Activated CD8-positive, alpha-beta T cell treated with anti-CD3 and anti-CD28 coated beads, Interleukin-2, amount 10 ng/mL, durations not matched to agents 7 days and 5 days (primary cell): ENCODE measurements at regions not wholly inside any gene's neighbourhood (a gene's known extent, or its start where the extent isn't known, plus 50 kb on each side); places are given as distances from the start of the nearest gene placed in this dataset.
"Not testable (repeated sequence)": the region's sequence is repeated elsewhere in the genome, so short reads cannot be mapped to it uniquely, and the experiment has no call there.

Experiments
- ATAC-seq: fragments of 150-1000 bp; cut with Tn5 transposase; one replicate; pipeline ENCODE4 v1.10.0; 2021; ENCODE audit warnings: moderate library complexity
- CTCF ChIA-PET: fragments of 350-600 bp; sonication (Branson Sonifier 250); formaldehyde crosslinking; loops from one replicate; lab custom pipeline; 2021; ENCODE audit warnings: antibody characterized with exemption; lab: Charles Lee
- POLR2A ChIA-PET: fragments of 350-600 bp; sonication (Branson Sonifier 250); formaldehyde crosslinking; loops from one replicate; lab custom pipeline; 2021; ENCODE audit warnings: antibody characterized with exemption; lab: Charles Lee
- DNase-seq: peaks from one replicate; pipeline ENCODE4 v3.0.0-alpha.2; 2020
- H3K27ac Mint-ChIP-seq: one replicate; pipeline ENCODE4 v1.8.0; 2021; ENCODE audit warnings: mild to moderate bottlenecking, mixed read lengths
- H3K27me3 Mint-ChIP-seq: one replicate; pipeline ENCODE4 v1.8.0; 2021; ENCODE audit warnings: low read depth, mixed read lengths
- H3K36me3 Mint-ChIP-seq: one replicate; pipeline ENCODE4 v1.8.0; 2021; ENCODE audit warnings: low read depth, mixed read lengths
- H3K4me1 Mint-ChIP-seq: one replicate; pipeline ENCODE4 v1.8.0; 2021; ENCODE audit warnings: low read depth, mixed read lengths
- H3K4me3 Mint-ChIP-seq: one replicate; pipeline ENCODE4 v1.8.0; 2021; ENCODE audit warnings: mild to moderate bottlenecking, mixed read lengths
- H3K9me3 Mint-ChIP-seq: one replicate; pipeline ENCODE4 v1.8.0; 2022; ENCODE audit warnings: mixed read lengths; ENCODE audit not compliant: insufficient read depth

DNA sequence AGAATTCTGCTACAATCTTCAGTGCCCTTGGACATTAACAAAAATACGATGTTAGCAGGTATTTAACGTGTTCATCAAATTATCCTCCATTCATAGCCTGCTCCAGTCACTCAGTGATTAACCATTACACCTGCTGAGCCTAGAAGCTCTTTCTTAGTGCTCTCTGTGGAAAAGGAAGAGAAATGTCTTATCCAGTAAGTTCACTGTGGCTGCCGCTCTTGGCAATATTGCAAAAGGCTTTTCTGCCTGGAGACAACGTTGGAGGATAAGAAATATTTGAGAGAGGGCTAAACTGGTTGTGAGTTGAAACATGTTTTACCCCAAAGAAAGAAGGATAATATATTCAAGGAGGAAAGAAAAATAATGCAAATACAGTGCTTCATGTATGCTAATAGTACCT lies 217.4 kb upstream of the HSF2 start:
- ChIA-PET CTCF (no interaction called here), POLR2A (no interaction called here)
- Mint-ChIP-seq H3K9me3 (no peaks in the 10 kb centered on the region), H3K4me1 (no peaks in the 10 kb centered on the region), H3K27me3 (no peaks in the 10 kb centered on the region), H3K4me3 (no peak overlapping the region), H3K27ac (no peak overlapping the region), H3K36me3 (no peaks in the 10 kb centered on the region)
- no peak for DNase-seq
- ATAC-seq: no peak

DNA sequence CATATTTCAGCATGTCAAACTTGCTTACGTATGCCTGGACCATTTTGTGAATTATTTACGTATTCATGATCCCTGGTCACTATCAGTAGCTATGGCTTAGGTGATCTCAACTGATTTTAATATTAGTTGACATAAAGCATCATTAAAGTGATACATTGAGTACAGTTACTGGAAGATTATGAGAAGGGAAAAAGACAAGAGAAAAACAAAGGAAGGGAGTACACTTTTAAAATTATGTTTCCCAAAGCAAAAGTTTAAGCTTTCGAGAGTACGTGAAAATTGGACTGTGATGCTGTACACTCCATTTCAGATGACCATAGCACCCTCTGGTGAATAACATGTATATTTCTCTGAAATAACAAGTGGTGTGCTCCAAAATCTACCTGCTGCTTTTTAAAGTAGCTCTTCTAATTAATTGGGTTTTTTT lies 215.0 kb upstream of the HSF2 start:
- ChIA-PET POLR2A (no interaction called here), CTCF (interaction anchor here (0.9 kb wide), 1 partner anchor 16 kb away, joined by 3 read pairs; no protein-coding TSS in a partner anchor)
- Mint-ChIP-seq H3K27me3 (no peaks in the 10 kb centered on the region), H3K4me1 (no peaks in the 10 kb centered on the region), H3K27ac (no peak overlapping the region), H3K9me3 (no peaks in the 10 kb centered on the region), H3K4me3 (no peak overlapping the region), H3K36me3 (no peaks in the 10 kb centered on the region)
- ATAC-seq: no peak
- no peak for DNase-seq

DNA sequence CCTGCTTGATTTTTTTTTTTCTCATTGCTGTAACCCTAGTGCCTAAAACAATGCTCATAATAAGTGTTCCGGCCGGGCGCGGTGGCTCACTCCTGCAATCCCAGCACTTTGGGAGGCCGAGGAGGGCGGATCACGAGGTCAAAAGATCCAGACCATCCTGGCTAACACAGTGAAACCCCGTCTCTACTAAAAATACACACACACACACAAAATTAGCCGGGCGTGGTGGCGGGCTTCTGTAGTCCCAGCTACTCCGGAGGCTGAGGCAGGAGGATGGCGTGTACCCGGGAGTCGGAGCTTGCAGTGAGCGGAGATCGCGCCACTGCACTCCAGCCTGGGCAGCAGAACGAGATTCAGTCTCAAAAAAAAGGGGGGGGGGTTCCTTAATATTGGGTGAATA lies 214.0 kb upstream of the HSF2 start:
- ATAC-seq, H3K36me3 Mint-ChIP-seq, DNase-seq, H3K9me3 Mint-ChIP-seq, POLR2A ChIA-PET, H3K27me3 Mint-ChIP-seq, H3K4me1 Mint-ChIP-seq, H3K4me3 Mint-ChIP-seq, CTCF ChIA-PET, H3K27ac Mint-ChIP-seq: not testable (repeated sequence)

DNA sequence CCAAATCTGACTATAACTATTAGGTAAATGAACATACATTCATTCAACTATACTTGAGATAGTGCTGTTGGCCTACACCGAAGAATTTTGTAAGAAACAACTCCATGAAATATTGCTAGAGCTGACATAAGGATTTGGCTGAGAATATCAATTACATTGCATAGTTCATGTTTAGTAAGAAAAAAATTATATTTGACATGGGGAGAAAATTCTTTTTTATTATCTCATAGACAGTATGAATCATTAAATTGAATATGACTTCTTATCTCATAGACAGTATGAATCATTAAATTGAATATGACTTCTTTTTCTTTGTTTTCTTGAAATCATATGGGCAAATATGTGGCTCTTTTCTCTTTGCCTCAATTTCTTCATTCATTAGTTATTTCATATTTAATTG lies 212.3 kb upstream of the HSF2 start:
- Mint-ChIP-seq H3K4me1 (no peaks in the 10 kb centered on the region), H3K9me3 (no peaks in the 10 kb centered on the region), H3K36me3 (no peaks in the 10 kb centered on the region), H3K27ac (no peak overlapping the region), H3K4me3 (no peak overlapping the region), H3K27me3 (no peaks in the 10 kb centered on the region)
- ATAC-seq (no peak), DNase-seq (no peak)
- ChIA-PET CTCF (no interaction called here), POLR2A (no interaction called here)

DNA sequence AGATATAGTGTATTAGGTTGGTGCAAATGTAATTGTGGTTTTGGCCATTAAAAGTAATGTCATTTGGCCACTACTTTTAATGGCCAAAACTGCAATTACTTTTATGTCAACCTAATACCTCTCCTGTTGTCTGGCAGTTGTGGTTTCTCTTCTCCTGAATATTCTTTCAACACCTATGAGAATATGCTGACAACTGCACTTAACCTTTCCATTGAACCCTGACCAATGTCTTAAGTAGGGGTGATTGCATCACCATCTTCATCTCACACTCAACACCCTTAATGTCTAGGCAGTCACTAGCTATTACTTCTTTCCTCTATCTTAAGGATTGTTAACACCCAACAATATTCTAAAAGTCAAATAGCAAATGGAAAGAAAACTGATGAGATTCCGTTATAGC lies 200.5 kb upstream of the HSF2 start:
- Mint-ChIP-seq H3K4me3 (no peak overlapping the region), H3K36me3 (no peaks in the 10 kb centered on the region), H3K4me1 (no peaks in the 10 kb centered on the region), H3K27ac (no peak overlapping the region), H3K27me3 (no peaks in the 10 kb centered on the region), H3K9me3 (no peaks in the 10 kb centered on the region)
- ATAC-seq: no peak
- no peak for DNase-seq
- POLR2A ChIA-PET: no interaction called here
- CTCF ChIA-PET: no interaction called here

DNA sequence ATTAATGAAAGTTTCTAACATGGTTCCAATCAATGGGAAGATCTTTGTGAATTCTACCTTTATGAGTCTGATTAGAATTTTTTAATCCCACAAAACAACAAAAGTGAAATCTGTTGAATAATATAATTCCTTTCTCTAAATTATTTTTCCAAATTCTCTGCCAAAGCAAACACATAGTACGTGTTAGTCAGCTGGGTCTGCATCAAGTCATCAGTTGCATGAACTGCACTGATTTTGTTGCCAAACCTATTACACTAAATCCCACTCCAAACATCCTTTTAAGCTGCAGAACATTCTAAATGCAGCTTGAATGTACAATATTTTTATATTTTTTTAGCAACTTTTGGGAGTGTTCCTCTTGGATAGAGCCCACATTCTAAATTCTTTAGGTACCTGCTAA lies 199.0 kb upstream of the HSF2 start:
- H3K27me3 Mint-ChIP-seq: no peaks in the 10 kb centered on the region
- no peaks in the 10 kb centered on the region for H3K4me1 Mint-ChIP-seq
- no peak overlapping the region for H3K4me3 Mint-ChIP-seq
- DNase-seq (no peak), ATAC-seq (no peak)
- no peak overlapping the region for H3K27ac Mint-ChIP-seq
- H3K9me3 Mint-ChIP-seq: no peaks in the 10 kb centered on the region
- no peaks in the 10 kb centered on the region for H3K36me3 Mint-ChIP-seq
- ChIA-PET CTCF (no interaction called here), POLR2A (no interaction called here)

DNA sequence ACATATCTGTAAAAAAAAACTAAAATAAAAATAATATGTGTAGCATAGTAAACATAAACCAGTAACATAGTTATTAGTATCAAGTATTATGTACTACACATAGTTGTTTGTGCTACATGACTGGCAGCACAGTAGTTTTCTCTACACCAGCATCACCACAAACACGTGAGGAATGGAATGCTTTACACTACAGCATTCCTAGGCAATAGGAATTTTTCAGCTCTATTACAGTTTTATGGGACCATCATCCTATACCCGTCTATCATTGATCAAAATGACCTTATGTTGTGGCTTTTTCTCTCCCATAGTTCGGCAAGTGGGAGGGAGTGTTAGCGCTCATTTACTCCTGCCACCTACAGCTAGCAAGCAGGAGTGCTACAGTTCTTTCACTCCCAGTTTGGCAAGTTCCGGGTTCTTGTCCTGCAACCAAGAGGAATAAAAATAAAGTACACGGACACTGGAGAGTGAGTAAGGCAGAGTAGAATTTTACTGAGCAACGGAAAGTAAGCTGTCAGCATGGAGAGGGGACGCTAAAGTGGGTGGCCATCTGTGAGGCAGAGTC lies 196.8 kb upstream of the HSF2 start:
- ChIA-PET POLR2A (no interaction called here), CTCF (no interaction called here)
- ATAC-seq (no peak), DNase-seq (no peak)
- no peak overlapping the region for H3K27ac Mint-ChIP-seq
- no peaks in the 10 kb centered on the region for H3K36me3 Mint-ChIP-seq
- no peaks in the 10 kb centered on the region for H3K4me1 Mint-ChIP-seq
- H3K4me3 Mint-ChIP-seq: no peak overlapping the region
- H3K9me3 Mint-ChIP-seq: no peaks in the 10 kb centered on the region
- no peaks in the 10 kb centered on the region for H3K27me3 Mint-ChIP-seq

DNA sequence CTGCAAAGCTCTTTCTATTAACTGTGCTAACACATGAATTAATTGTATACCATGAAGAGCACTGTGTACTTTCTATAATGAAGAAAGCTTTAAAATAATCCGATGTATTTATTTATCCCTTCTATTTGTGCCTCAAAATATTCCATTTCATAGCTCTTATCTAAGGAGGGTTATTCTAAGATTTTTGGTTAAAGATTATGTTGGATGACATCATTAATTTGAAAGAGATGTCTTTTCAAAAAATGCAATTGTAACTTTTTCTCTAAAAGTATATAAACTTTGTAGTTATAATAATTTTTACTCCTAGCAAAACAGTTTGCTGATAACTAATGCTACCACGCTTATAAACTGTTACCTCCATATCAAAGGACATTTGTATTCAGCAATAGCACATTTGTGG lies 192.4 kb upstream of the HSF2 start:
- ChIA-PET POLR2A (no interaction called here), CTCF (no interaction called here)
- ATAC-seq: no peak
- Mint-ChIP-seq H3K27me3 (no peaks in the 10 kb centered on the region), H3K4me3 (no peak overlapping the region), H3K4me1 (no peaks in the 10 kb centered on the region), H3K27ac (no peak overlapping the region), H3K36me3 (no peaks in the 10 kb centered on the region), H3K9me3 (no peaks in the 10 kb centered on the region)
- no peak for DNase-seq

DNA sequence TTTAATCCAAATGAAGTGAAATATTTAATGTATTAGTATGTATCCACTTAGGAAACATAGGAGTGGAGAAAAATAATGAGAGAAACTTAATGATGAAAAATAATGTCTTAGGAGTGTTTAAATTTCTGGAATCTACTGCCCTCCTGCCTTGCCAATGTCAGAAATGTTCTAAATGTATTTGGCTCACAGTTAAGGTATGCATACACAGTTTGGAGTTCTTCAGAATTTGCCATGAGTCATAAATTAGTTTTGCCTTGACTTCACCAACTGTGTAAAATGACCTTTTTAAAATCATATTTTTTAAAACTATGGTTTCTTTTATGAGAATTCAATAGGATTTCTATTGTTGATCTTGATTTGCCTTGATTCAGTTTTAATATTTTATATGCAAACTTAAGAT lies 191.7 kb upstream of the HSF2 start:
- ATAC-seq (no peak), DNase-seq (no peak)
- Mint-ChIP-seq H3K4me3 (no peak overlapping the region), H3K36me3 (no peaks in the 10 kb centered on the region), H3K4me1 (no peaks in the 10 kb centered on the region), H3K9me3 (no peaks in the 10 kb centered on the region), H3K27ac (no peak overlapping the region), H3K27me3 (no peaks in the 10 kb centered on the region)
- ChIA-PET POLR2A (no interaction called here), CTCF (no interaction called here)

DNA sequence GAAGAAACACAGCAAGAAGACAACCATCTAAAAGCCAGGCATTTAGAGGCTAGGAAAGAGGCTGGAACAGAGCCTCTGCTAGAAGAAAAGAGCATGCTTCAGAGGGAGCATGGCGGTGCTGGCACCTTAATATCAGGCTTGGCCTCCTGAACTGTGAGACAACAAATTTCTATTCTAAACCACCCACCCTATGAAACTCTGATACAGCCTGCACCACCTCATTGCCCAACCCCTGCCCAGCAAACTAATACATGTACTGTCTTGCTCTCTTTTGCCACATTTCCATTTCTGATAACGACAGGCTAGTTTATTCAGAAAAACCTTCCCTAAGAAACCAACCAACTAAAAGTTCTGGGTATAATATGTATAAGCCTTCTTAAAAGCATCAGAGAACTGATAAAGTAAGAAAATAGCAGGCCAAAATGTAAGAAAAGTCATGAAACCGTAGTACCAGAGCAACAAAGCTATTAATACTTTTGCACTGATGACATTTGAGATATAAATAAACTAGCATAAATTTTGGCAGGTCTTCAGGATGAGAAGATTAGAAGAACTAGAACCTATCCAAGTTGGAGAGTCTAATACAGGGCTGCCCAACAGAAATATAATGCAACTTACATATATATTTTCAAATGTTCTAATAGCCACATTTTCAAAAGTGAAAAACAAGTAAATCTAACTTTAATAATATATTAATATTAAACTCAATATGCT lies 184.7 kb upstream of the HSF2 start:
- no peaks in the 10 kb centered on the region for H3K4me1 Mint-ChIP-seq
- H3K36me3 Mint-ChIP-seq: no peaks in the 10 kb centered on the region
- no peaks in the 10 kb centered on the region for H3K27me3 Mint-ChIP-seq
- no peaks in the 10 kb centered on the region for H3K9me3 Mint-ChIP-seq
- H3K27ac Mint-ChIP-seq: no peak overlapping the region
- DNase-seq: no peak
- CTCF ChIA-PET: no interaction called here
- POLR2A ChIA-PET: no interaction called here
- H3K4me3 Mint-ChIP-seq: no peak overlapping the region
- ATAC-seq: no peak

DNA sequence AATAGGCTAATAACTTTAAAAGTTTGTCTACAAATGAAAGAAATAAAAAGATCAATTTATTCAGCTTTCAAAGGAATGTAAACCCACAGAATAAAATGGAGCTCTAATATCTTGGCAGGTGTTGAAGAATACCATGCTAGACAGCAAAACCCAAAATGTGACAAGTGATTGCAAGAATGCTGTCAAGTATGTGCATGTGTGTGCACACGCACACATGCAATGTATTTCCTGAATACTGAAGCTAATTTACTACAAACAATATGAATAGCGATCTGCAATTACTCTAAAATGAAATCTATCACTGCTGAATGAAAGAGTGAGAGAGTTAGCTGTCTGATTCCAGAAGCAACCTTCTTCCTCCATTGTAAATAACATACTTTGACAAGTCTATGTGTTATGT lies 179.2 kb upstream of the HSF2 start:
- ChIA-PET CTCF (no interaction called here), POLR2A (no interaction called here)
- DNase-seq (no peak), ATAC-seq (no peak)
- Mint-ChIP-seq H3K9me3 (no peaks in the 10 kb centered on the region), H3K4me3 (no peak overlapping the region), H3K27me3 (no peaks in the 10 kb centered on the region), H3K4me1 (no peaks in the 10 kb centered on the region), H3K27ac (no peak overlapping the region), H3K36me3 (no peaks in the 10 kb centered on the region)

DNA sequence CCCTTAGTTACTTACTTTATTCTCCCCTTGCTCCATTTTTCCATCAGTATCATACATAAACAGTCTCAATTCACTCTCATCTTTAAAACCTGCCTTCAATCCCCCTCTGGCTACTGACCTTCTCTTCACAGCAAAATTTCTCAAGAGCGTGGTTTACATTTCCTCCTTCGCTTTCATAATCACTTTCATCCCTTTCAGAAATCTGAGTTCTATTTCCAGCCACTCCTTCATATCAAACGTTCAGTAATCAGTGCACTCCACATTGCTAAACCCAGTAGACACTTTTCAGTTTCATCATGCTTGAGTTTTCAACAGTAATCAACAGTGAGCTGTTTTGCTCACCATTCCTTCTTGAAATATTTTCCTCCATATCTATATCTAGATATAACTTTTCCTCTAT lies 176.7 kb upstream of the HSF2 start:
- H3K9me3 Mint-ChIP-seq: no peaks in the 10 kb centered on the region
- ATAC-seq (no peak), DNase-seq (no peak)
- ChIA-PET POLR2A (no interaction called here), CTCF (no interaction called here)
- no peak overlapping the region for H3K27ac Mint-ChIP-seq
- H3K36me3 Mint-ChIP-seq: no peaks in the 10 kb centered on the region
- H3K4me3 Mint-ChIP-seq: no peak overlapping the region
- no peaks in the 10 kb centered on the region for H3K4me1 Mint-ChIP-seq
- H3K27me3 Mint-ChIP-seq: no peaks in the 10 kb centered on the region

DNA sequence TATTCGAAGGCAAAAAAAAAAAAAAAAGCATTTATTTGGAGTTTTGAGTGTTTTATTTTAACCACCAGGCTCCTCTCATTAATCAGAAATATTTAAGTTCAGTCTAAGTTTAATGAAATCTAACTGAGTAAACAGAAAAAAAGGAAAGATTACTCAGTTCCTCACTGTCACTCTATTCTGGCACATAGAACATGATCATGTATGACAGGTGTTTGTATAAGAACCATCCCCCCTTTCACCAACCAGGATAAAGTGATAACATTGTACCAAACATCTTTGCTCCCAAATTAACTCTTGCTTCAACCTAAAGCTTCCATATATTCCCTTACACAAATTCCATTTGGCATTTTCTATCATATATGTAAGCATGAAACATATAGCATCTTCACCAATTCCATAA lies 176.2 kb upstream of the HSF2 start:
- Mint-ChIP-seq H3K9me3 (no peaks in the 10 kb centered on the region), H3K4me3 (no peak overlapping the region), H3K36me3 (no peaks in the 10 kb centered on the region), H3K4me1 (no peaks in the 10 kb centered on the region), H3K27ac (no peak overlapping the region), H3K27me3 (no peaks in the 10 kb centered on the region)
- POLR2A ChIA-PET: no interaction called here
- DNase-seq (no peak), ATAC-seq (no peak)
- CTCF ChIA-PET: no interaction called here
